Osteoblast (primary cell): ENCODE measurements at regions not wholly inside any gene's neighbourhood (a gene's known extent, or its start where the extent isn't known, plus 50 kb on each side); places are given as distances from the start of the nearest gene placed in this dataset.

Experiments
- DNase-seq: peaks from one replicate; pipeline ENCODE4 v3.0.0; 2011; ENCODE audit warnings: low spot score, mixed read lengths; ENCODE audit not compliant: insufficient read length; ENCODE audit errors: missing footprints
- H2AFZ ChIP-seq: 2 replicates; pipeline ENCODE4 v1.6.0; 2011; ENCODE audit warnings: mild to moderate bottlenecking, low read length
- H3K27ac ChIP-seq: 2 replicates; pipeline ENCODE4 v1.5.1; 2011; ENCODE audit warnings: mild to moderate bottlenecking, low read depth, low read length, moderate library complexity
- H3K27me3 ChIP-seq: 2 replicates; pipeline ENCODE4 v1.6.0; 2012; ENCODE audit warnings: mild to moderate bottlenecking, control low read depth, inconsistent platforms, low read length, moderate library complexity; ENCODE audit not compliant: insufficient read depth
- H3K36me3 ChIP-seq: 2 replicates; pipeline ENCODE4 v1.5.1; 2011; ENCODE audit warnings: mild to moderate bottlenecking, low read length, control low read depth, moderate library complexity; ENCODE audit not compliant: insufficient read depth
- H3K4me1 ChIP-seq: 2 replicates; pipeline ENCODE4 v1.5.1; 2011; ENCODE audit warnings: mild to moderate bottlenecking, low read length, control low read depth, moderate library complexity; ENCODE audit not compliant: insufficient read depth
- H3K4me2 ChIP-seq: 2 replicates; pipeline ENCODE4 v1.6.0; 2011; ENCODE audit warnings: mild to moderate bottlenecking, low read length; ENCODE audit not compliant: insufficient read depth
- H3K4me3 ChIP-seq: fragments of 200-600 bp; sonication (generic); 3 replicates; pipeline ENCODE4 v1.5.1; 2012; ENCODE audit warnings: mild to moderate bottlenecking, low read length, inconsistent platforms; ENCODE audit not compliant: insufficient read depth
- H3K79me2 ChIP-seq: 2 replicates; pipeline ENCODE4 v1.6.0; 2012; ENCODE audit warnings: mild to moderate bottlenecking, low read length, control low read depth, inconsistent platforms; ENCODE audit not compliant: insufficient read depth
- H3K9me3 ChIP-seq: 2 replicates; pipeline ENCODE4 v1.5.1; 2011; ENCODE audit warnings: low read depth, low read length, control low read depth
- H4K20me1 ChIP-seq: 2 replicates; pipeline ENCODE4 v1.6.0; 2012; ENCODE audit warnings: mild to moderate bottlenecking, low read length, control low read depth; ENCODE audit not compliant: insufficient read depth
- CTCF ChIP-seq: IDR thresholded peaks from 2 replicates; pipeline ENCODE4 v1.5.1; 2011; ENCODE audit warnings: mild to moderate bottlenecking, low read depth, low read length, moderate library complexity; ENCODE audit errors: extremely low read depth

GRCh38 chr2:21369787-21370186, 246.0 kb downstream of the TDRD15 start:
- Histone ChIP-seq H3K4me1 (no peaks in the 10 kb centered on the region), H3K4me2 (no peak overlapping the region), H3K79me2 (no peaks in the 10 kb centered on the region), H3K27ac (no peak overlapping the region), H3K4me3 (no peak overlapping the region), H3K9me3 (no peaks in the 10 kb centered on the region), H3K36me3 (no peaks in the 10 kb centered on the region), H3K27me3 (no peaks in the 10 kb centered on the region), H4K20me1 (no peaks in the 10 kb centered on the region), H2AFZ (no peak overlapping the region)
- no peak for TF ChIP-seq CTCF
- DNase-seq = no peak

GRCh38 chr2:21371499-21372003, 247.8 kb downstream of the TDRD15 start:
- Histone ChIP-seq H2AFZ (no peak overlapping the region), H3K9me3 (no peaks in the 10 kb centered on the region), H3K4me2 (no peak overlapping the region), H3K79me2 (no peaks in the 10 kb centered on the region), H3K36me3 (no peaks in the 10 kb centered on the region), H4K20me1 (no peaks in the 10 kb centered on the region), H3K4me1 (no peaks in the 10 kb centered on the region), H3K27me3 (no peaks in the 10 kb centered on the region), H3K27ac (no peak overlapping the region), H3K4me3 (no peak overlapping the region)
- DNase-seq = no peak
- no peak for TF ChIP-seq CTCF

GRCh38 chr2:21372654-21373053, 248.9 kb downstream of the TDRD15 start:
- Histone ChIP-seq H3K27ac (no peak overlapping the region), H2AFZ (no peak overlapping the region), H3K9me3 (no peaks in the 10 kb centered on the region), H3K36me3 (no peaks in the 10 kb centered on the region), H3K4me1 (no peaks in the 10 kb centered on the region), H3K79me2 (no peaks in the 10 kb centered on the region), H4K20me1 (no peaks in the 10 kb centered on the region), H3K27me3 (no peaks in the 10 kb centered on the region), H3K4me2 (no peak overlapping the region), H3K4me3 (no peak overlapping the region)
- TF ChIP-seq CTCF = no peak
- DNase-seq = no peak

- H4K20me1 ChIP-seq = no peaks in the 10 kb centered on the region
- H3K4me3 ChIP-seq = no peak overlapping the region
- H3K36me3 ChIP-seq = no peaks in the 10 kb centered on the region
- TF ChIP-seq CTCF = no peak
- H3K4me1 ChIP-seq = no peaks in the 10 kb centered on the region
- no peak overlapping the region for H3K4me2 ChIP-seq
- H3K79me2 ChIP-seq = no peaks in the 10 kb centered on the region
- no peak overlapping the region for H3K27ac ChIP-seq
- H2AFZ ChIP-seq = no peak overlapping the region
- DNase-seq = no peak
- H3K9me3 ChIP-seq = no peaks in the 10 kb centered on the region
- no peaks in the 10 kb centered on the region for H3K27me3 ChIP-seq
These were observed 253.1 kb downstream of the TDRD15 start for GRCh38 chr2:21376864-21377263.
